ENCODE measurements at regions not wholly inside any gene's neighbourhood (a gene's known extent, or its start where the extent isn't known, plus 50 kb on each side); places are given as distances from the start of the nearest gene placed in this dataset.

DNA sequence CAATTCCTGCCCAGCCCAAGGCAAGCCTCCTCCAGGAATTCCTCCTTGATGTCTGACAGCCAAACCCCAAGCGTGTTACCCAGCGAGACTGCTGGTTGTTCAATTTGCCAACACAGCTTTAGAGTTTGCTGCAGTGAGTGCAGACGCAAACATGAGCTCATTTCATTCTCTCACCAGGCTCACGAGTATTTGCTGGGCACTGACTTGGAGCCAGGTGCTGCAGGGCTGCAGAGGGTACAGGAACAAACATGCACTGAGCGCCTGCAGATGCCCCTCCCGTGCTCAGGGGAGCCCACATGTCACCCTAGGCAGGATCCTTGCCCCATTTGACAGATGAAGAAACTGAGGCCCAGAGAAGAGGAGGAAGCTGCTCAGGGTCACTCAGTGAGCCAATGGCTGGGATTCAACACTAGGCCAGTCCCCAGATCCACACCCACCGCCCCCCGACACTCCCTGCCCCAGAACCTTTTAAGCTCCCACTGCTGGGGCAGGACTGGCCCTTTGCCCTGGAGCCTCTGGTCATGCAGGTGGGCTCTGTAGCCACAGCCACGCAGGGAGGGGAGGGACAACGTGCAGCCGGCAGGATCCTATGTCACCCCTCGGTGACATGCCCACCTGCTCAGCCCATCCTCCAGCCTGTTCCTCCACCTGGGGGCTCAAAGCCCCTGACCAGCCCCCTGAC lies 363.7 kb downstream of the MATN1 start:
- no peaks in the 10 kb centered on the region for H3K79me2 ChIP-seq (ENCODE audit: control insufficient read depth, insufficient read depth, low read length)
- H3K27me3 ChIP-seq (ENCODE audit: control insufficient read depth, extremely low read depth, insufficient read depth, low read length), result no peaks in the 10 kb centered on the region
- no peaks in the 10 kb centered on the region for H3K9me1 ChIP-seq (ENCODE audit: control insufficient read depth, extremely low read depth, insufficient read depth, low read length)
- no peaks in the 10 kb centered on the region for H4K20me1 ChIP-seq (ENCODE audit: control insufficient read depth, extremely low read depth, insufficient read depth, low read length)
- no peak for TF ChIP-seq EZH2 (IDR thresholded peaks at IDR 0.05; ENCODE audit: low read length)
- TF ChIP-seq, protein P1, sequence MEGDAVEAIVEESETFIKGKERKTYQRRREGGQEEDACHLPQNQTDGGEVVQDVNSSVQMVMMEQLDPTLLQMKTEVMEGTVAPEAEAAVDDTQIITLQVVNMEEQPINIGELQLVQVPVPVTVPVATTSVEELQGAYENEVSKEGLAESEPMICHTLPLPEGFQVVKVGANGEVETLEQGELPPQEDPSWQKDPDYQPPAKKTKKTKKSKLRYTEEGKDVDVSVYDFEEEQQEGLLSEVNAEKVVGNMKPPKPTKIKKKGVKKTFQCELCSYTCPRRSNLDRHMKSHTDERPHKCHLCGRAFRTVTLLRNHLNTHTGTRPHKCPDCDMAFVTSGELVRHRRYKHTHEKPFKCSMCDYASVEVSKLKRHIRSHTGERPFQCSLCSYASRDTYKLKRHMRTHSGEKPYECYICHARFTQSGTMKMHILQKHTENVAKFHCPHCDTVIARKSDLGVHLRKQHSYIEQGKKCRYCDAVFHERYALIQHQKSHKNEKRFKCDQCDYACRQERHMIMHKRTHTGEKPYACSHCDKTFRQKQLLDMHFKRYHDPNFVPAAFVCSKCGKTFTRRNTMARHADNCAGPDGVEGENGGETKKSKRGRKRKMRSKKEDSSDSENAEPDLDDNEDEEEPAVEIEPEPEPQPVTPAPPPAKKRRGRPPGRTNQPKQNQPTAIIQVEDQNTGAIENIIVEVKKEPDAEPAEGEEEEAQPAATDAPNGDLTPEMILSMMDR (optimal IDR thresholded peaks at IDR 0.05 in 1 of 3, IDR thresholded peaks at IDR 0.05 in 1 of 3, conservative IDR thresholded peaks at IDR 0.05 in 1 of 3; ENCODE audit: extremely low read depth in 1 of 3, insufficient read depth in 2 of 3, low read length in 3 of 3), result no peak
- no peaks in the 10 kb centered on the region for H3K9me3 ChIP-seq (ENCODE audit: control insufficient read depth, low read depth, low read length)
- FAIRE-seq (no peak), DNase-seq (ENCODE audit: low read depth, low spot score) (no peak)
- H2AFZ ChIP-seq (ENCODE audit: control insufficient read depth, low read length), result no peak overlapping the region
- H3K4me1 ChIP-seq (ENCODE audit: control insufficient read depth, extremely low read depth, insufficient read depth, low read length), result no peaks in the 10 kb centered on the region
- H3K4me3 ChIP-seq (ENCODE audit: control insufficient read depth in 2 of 3, extremely low read depth in 1 of 3, insufficient read depth in 2 of 3, low read depth in 1 of 3, low read length in 3 of 3), result no peak overlapping the region
- no peak overlapping the region for H3K27ac ChIP-seq (ENCODE audit: control insufficient read depth, insufficient read depth, low read length)
- H3K36me3 ChIP-seq (ENCODE audit: control insufficient read depth in 2 of 2, extremely low read depth in 1 of 2, insufficient read depth in 2 of 2, low read length in 2 of 2), result no peaks in the 10 kb centered on the region
- H3K4me2 ChIP-seq (ENCODE audit: control insufficient read depth, extremely low read depth, insufficient read depth, low read depth, low read length), result no peak overlapping the region
- H3K9ac ChIP-seq (ENCODE audit: control insufficient read depth, extremely low read depth, insufficient read depth, low read length), result no peak overlapping the region
- dilution Hi-C loops (cut with MboI; ENCODE audit: extremely low pct_ligation_motif_present, low sequenced_read_pairs), result no loop called here

DNA sequence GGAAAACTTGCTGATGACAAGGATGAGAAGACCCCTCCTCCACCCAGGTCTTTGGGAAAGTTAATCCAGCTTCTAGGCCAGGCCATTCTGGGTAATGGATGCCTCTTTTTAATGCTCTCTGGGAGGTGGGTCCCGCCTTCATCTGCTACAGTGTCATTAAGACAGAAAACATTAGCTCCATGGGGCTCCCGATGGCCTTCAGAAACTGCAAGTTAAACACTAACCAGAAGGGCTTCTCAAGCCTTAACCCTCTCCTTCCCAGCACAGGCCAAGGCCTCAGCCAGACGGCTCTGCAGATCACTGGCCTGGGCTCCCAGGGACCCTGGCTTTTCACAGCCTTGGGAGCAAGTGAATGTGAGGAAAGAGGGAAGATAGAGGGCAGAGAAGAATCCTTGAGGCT lies 364.9 kb downstream of the MATN1 start:
- TF ChIP-seq EZH2 (IDR thresholded peaks at IDR 0.05; ENCODE audit: low read length), result no peak
- TF ChIP-seq, protein P1 (optimal IDR thresholded peaks at IDR 0.05 in 1 of 3, IDR thresholded peaks at IDR 0.05 in 1 of 3, conservative IDR thresholded peaks at IDR 0.05 in 1 of 3; ENCODE audit: extremely low read depth in 1 of 3, insufficient read depth in 2 of 3, low read length in 3 of 3), result no peak
- no peak overlapping the region for H3K9ac ChIP-seq (ENCODE audit: control insufficient read depth, extremely low read depth, insufficient read depth, low read length)
- H3K4me1 ChIP-seq (ENCODE audit: control insufficient read depth, extremely low read depth, insufficient read depth, low read length), result no peaks in the 10 kb centered on the region
- no peaks in the 10 kb centered on the region for H3K9me1 ChIP-seq (ENCODE audit: control insufficient read depth, extremely low read depth, insufficient read depth, low read length)
- H3K27ac ChIP-seq (ENCODE audit: control insufficient read depth, insufficient read depth, low read length), result no peak overlapping the region
- DNase-seq (ENCODE audit: low read depth, low spot score), result no peak
- no peaks in the 10 kb centered on the region for H4K20me1 ChIP-seq (ENCODE audit: control insufficient read depth, extremely low read depth, insufficient read depth, low read length)
- no peaks in the 10 kb centered on the region for H3K9me3 ChIP-seq (ENCODE audit: control insufficient read depth, low read depth, low read length)
- no peak overlapping the region for H3K4me2 ChIP-seq (ENCODE audit: control insufficient read depth, extremely low read depth, insufficient read depth, low read depth, low read length)
- H3K4me3 ChIP-seq (ENCODE audit: control insufficient read depth in 2 of 3, extremely low read depth in 1 of 3, insufficient read depth in 2 of 3, low read depth in 1 of 3, low read length in 3 of 3), result no peak overlapping the region
- no peak for FAIRE-seq
- no peaks in the 10 kb centered on the region for H3K36me3 ChIP-seq (ENCODE audit: control insufficient read depth in 2 of 2, extremely low read depth in 1 of 2, insufficient read depth in 2 of 2, low read length in 2 of 2)
- dilution Hi-C loops (cut with MboI; ENCODE audit: extremely low pct_ligation_motif_present, low sequenced_read_pairs), result no loop called here
- H3K27me3 ChIP-seq (ENCODE audit: control insufficient read depth, extremely low read depth, insufficient read depth, low read length), result no peaks in the 10 kb centered on the region
- no peak overlapping the region for H2AFZ ChIP-seq (ENCODE audit: control insufficient read depth, low read length)
- H3K79me2 ChIP-seq (ENCODE audit: control insufficient read depth, insufficient read depth, low read length), result no peaks in the 10 kb centered on the region

Measured in keratinocyte (primary cell).